Prostate gland (tissue), 2 donors: ENCODE measurements at regions not wholly inside any gene's neighbourhood (a gene's known extent, or its start where the extent isn't known, plus 50 kb on each side); places are given as distances from the start of the nearest gene placed in this dataset.

Source experiments
- DNase-seq: peaks from one replicate; pipeline ENCODE4 v3.0.0-alpha.2; 2019; ENCODE audit warnings: low spot score
- H3K27ac ChIP-seq, 2 donors: fragments of 200-600 bp; sonication (generic); 2 replicates each; pipeline ENCODE4 v1.5.1; 2017 to 2019
- H3K27me3 ChIP-seq: fragments of 200-600 bp; sonication (generic); replicated peaks from 2 replicates; pipeline ENCODE4 v1.5.1; 2019; ENCODE audit not compliant: insufficient read depth
- H3K36me3 ChIP-seq, 2 donors: fragments of 200-600 bp; sonication (generic); 1 replicate in 1 of 2; 2 replicates in 1 of 2; pipeline versions ENCODE4 v1.5.1 to v1.8.1; 2017 to 2019
- H3K4me1 ChIP-seq: fragments of 200-600 bp; sonication (generic); replicated peaks from 2 replicates; pipeline ENCODE4 v1.5.1; 2019
- H3K4me3 ChIP-seq, 2 donors: fragments of 200-600 bp; sonication (generic); 2 replicates each; pipeline ENCODE4 v1.5.1; 2017 to 2019
- H3K9me3 ChIP-seq: fragments of 200-600 bp; sonication (generic); 2 replicates; pipeline ENCODE4 v1.5.1; 2017
- POLR2A ChIP-seq: fragments of 450-650 bp; IDR thresholded peaks from one replicate; pipeline ENCODE4 v1.6.1; 2016; ENCODE audit warnings: antibody characterized with exemption, mild to moderate bottlenecking
- POLR2AphosphoS5 ChIP-seq: sonication (generic); formaldehyde crosslinking; IDR thresholded peaks from one replicate; pipeline ENCODE4 v1.6.1; 2017; ENCODE audit warnings: antibody characterized with exemption
- WGBS: methylation state at CpG from one replicate; pipeline ENCODE4 v1.1.5; 2018; 5-methylcytosine and 5-hydroxymethylcytosine counted together
- intact Hi-C: fragments of 100-400 bp; cut with DNase I; formaldehyde crosslinking; loops from one replicate; pipeline ENCODE4 v1.14.2; 2022
- TF ChIP-seq, protein P1 (sequence below), 4 experiments: fragments of 200-600 bp in 2 of 4; fragments of 450-650 bp in 2 of 4; sonication (generic) in 2 of 4; IDR thresholded peaks; 1 replicate in 3 of 4; 2 replicates in 1 of 4; pipeline ENCODE4 v1.5.1; 2016 to 2019; ENCODE audit warnings: antibody characterized with exemption in 4 of 4, mild to moderate bottlenecking in 2 of 4, moderate library complexity in 2 of 4

DNA sequence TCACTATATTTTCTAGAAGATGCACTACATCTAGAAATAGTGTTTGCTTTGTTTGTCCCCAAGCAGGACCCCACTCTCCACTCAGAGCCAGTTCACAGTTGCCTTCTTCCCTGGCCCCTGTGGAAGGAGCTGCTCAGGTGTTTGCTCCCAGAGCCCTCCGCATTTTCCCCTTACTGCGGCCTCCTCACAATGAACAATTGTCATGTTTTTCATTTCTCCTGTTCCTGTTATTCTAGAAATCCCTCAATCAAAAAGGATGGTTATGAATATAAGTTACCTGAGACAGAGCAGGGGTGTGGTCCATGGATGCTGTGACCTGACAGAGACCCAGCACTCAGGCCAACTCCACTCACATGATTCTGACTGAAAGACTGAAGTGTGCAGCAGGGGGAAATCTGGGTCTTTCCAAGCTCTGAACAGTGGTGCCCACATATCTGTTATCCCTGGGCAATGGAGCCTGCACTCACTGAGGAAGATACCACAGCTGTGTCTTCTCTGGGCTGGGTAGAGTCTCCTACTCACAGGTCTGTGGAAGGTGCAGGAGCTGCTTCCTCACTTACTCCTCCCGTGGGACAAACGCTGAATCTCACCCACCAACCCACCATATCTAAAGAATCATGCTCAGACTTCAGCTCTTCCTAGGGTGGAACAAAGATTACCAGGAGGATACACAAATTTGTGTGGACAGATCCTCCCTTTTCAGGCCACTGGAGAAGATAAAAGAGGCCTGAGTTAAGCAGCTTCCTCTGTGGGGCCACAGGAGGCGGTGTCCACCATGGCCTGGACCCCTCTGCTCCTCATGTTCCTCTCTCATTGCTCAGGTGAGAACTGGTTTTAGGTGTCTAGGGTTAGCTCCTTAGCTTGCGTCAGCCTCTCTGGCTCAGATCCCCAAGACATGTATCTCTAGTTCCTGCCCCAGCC lies 87.1 kb upstream of the TOP3B start:
- Histone ChIP-seq H3K4me1 (no peaks in the 10 kb centered on the region), H3K27ac (no peak overlapping the region), H3K36me3 (no peaks in the 10 kb centered on the region), H3K9me3 (no peaks in the 10 kb centered on the region), H3K27me3 (no peaks in the 10 kb centered on the region), H3K4me3 (no peak overlapping the region)
- intact Hi-C loops: no loop called here
- 92% methylated on average over 6 of the region's 6 CpGs for WGBS
- TF ChIP-seq POLR2A (no peak), POLR2AphosphoS5 (no peak)
- TF ChIP-seq, protein P1, sequence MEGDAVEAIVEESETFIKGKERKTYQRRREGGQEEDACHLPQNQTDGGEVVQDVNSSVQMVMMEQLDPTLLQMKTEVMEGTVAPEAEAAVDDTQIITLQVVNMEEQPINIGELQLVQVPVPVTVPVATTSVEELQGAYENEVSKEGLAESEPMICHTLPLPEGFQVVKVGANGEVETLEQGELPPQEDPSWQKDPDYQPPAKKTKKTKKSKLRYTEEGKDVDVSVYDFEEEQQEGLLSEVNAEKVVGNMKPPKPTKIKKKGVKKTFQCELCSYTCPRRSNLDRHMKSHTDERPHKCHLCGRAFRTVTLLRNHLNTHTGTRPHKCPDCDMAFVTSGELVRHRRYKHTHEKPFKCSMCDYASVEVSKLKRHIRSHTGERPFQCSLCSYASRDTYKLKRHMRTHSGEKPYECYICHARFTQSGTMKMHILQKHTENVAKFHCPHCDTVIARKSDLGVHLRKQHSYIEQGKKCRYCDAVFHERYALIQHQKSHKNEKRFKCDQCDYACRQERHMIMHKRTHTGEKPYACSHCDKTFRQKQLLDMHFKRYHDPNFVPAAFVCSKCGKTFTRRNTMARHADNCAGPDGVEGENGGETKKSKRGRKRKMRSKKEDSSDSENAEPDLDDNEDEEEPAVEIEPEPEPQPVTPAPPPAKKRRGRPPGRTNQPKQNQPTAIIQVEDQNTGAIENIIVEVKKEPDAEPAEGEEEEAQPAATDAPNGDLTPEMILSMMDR (IDR thresholded peaks at IDR 0.05): no peak
- no peak for DNase-seq

GRCh38 chr22:22068657-22069056 lies 86.1 kb upstream of the TOP3B start:
- no peaks in the 10 kb centered on the region for H3K9me3 ChIP-seq
- WGBS: 67% methylated on average over 2 of the region's 2 CpGs
- intact Hi-C loops: no loop called here
- DNase-seq: no peak
- no peaks in the 10 kb centered on the region for H3K4me1 ChIP-seq
- no peak overlapping the region for H3K4me3 ChIP-seq
- no peaks in the 10 kb centered on the region for H3K27me3 ChIP-seq
- TF ChIP-seq POLR2AphosphoS5 (no peak), POLR2A (no peak)
- TF ChIP-seq, protein P1 (IDR thresholded peaks at IDR 0.05): no peak
- H3K36me3 ChIP-seq: no peaks in the 10 kb centered on the region
- no peak overlapping the region for H3K27ac ChIP-seq

DNA sequence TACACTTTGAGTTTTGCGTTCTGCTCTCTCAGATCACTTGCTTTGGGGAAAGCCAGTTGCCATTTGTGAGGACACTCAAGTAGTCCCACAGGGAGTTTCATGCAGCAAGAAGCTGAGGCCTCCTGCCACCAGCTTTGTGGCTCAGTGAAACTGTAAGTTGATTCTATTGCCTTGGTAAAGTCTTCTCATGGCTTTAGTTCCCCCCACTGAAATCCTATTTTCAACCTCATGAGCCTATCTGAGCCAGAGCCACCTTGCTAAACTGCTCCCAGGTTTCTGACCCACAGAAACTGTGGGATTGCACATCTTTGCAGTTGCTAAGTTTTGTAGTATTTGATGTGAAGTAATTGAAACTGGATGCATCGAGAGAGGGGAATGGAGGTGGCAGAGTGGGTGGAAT lies 85.4 kb upstream of the TOP3B start:
- intact Hi-C loops: no loop called here
- no peak for DNase-seq

DNA sequence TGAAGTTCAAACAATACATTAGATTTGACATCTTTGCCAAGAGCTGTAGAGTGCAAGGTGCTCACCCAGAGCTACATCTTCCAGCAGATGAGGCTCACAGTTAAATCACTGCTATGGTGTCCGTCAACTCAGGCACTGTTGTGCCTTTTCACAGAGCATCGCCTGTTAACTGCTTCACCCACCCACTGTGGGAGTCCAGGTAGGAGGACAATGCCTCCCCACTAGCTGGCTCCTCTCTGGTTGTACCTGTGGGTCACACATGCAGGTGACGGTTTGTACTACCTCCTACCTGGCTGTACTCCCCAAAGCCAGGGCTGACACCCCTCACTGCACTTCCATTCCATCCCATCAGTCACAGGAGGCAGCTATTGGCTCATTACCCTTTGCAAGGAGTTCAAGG lies 84.6 kb upstream of the TOP3B start:
- H3K36me3 ChIP-seq: no peaks in the 10 kb centered on the region
- no peak overlapping the region for H3K4me3 ChIP-seq
- intact Hi-C loops: no loop called here
- DNase-seq: no peak
- H3K4me1 ChIP-seq: no peaks in the 10 kb centered on the region
- TF ChIP-seq POLR2AphosphoS5 (no peak), POLR2A (no peak)
- TF ChIP-seq, protein P1 (IDR thresholded peaks at IDR 0.05): no peak
- H3K9me3 ChIP-seq: no peaks in the 10 kb centered on the region
- no peak overlapping the region for H3K27ac ChIP-seq
- H3K27me3 ChIP-seq: no peaks in the 10 kb centered on the region
- WGBS: 82% methylated on average over 3 of the region's 3 CpGs

More for the DNA sequence above, 85.4 kb upstream of the TOP3B start:
- no peak overlapping the region for H3K27ac ChIP-seq
- H3K4me3 ChIP-seq: no peak overlapping the region
- TF ChIP-seq POLR2AphosphoS5 (no peak), POLR2A (no peak)
- TF ChIP-seq, protein P1 (IDR thresholded peaks at IDR 0.05): no peak
- no peaks in the 10 kb centered on the region for H3K36me3 ChIP-seq
- H3K9me3 ChIP-seq: no peaks in the 10 kb centered on the region
- no peaks in the 10 kb centered on the region for H3K4me1 ChIP-seq
- no peaks in the 10 kb centered on the region for H3K27me3 ChIP-seq
- WGBS: 94% methylated on average over 2 of the region's 2 CpGs

- H3K36me3 ChIP-seq: no peaks in the 10 kb centered on the region
- no peak overlapping the region for H3K27ac ChIP-seq
- H3K9me3 ChIP-seq: no peaks in the 10 kb centered on the region
- no peak overlapping the region for H3K4me3 ChIP-seq
- intact Hi-C loops: no loop called here
- H3K4me1 ChIP-seq: peaks cover 5% of the 10 kb centered on the region
- no peak for DNase-seq
- no peaks in the 10 kb centered on the region for H3K27me3 ChIP-seq
- no peak for TF ChIP-seq POLR2A
- no peak for TF ChIP-seq POLR2AphosphoS5
- TF ChIP-seq, protein P1 (IDR thresholded peaks at IDR 0.05): no peak
Observed at GRCh38 chr22:22064580-22064979, 82.0 kb upstream of the TOP3B start.
